Frontal cortex (tissue), 3 donors: ENCODE measurements at regions not wholly inside any gene's neighbourhood (a gene's known extent, or its start where the extent isn't known, plus 50 kb on each side); places are given as distances from the start of the nearest gene placed in this dataset.
"Not testable (repeated sequence)": the region's sequence is repeated elsewhere in the genome, so short reads cannot be mapped to it uniquely, and the experiment has no call there.

ENCODE experiments used
- DNase-seq, 2 donors: peaks; one replicate each; pipeline ENCODE4 v3.0.0; 2012; ENCODE audit warnings: low spot score in 2 of 2
- FAIRE-seq: peaks from 2 replicates; lab custom pipeline; 2012; peaks lifted over from hg19 to GRCh38; lab: Jason Lieb, UNC
- donor health status: control.
- donor health status: control.
- donor health status: control.

DNA sequence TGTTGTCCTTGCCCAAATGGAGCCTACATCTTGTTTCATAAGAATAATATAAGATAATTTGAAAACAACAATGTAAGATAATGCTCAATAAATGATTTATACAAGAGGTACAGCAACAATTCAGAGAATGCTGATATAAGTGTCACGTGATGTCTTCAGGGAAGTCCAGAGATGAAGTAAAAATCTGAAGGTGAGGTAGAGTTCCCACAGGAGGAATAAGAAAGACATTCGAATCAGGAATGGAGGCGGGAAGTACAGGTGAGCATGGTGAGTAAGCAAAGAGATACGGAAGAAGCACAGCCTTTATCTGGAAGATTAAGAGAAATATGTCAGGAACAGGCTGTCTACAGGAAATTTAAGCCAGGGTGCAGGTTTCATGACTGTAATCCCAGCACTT, 165.9 kb upstream of the MARCKS start:
- DNase-seq (no peak), FAIRE-seq (no peak)

DNA sequence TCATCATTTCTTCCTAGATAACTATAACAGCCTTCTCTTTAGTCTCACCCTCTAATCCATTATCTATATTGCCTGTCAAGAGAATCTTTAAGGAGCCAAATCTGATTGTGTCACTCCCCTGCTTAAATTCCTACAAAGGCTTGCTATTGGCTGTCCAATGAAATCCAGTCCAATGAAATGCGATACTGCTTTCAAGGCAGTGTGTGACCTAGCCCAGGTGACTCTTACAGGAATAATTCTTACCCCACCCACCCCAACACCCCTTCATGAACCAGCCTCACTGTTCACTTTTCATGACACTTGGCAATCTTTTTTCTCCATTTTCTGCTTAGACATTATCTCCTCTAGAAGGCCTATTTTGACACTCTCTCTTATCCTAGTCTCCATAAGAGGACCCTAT, 163.3 kb upstream of the MARCKS start:
- FAIRE-seq, result no peak
- DNase-seq, result no peak

DNA sequence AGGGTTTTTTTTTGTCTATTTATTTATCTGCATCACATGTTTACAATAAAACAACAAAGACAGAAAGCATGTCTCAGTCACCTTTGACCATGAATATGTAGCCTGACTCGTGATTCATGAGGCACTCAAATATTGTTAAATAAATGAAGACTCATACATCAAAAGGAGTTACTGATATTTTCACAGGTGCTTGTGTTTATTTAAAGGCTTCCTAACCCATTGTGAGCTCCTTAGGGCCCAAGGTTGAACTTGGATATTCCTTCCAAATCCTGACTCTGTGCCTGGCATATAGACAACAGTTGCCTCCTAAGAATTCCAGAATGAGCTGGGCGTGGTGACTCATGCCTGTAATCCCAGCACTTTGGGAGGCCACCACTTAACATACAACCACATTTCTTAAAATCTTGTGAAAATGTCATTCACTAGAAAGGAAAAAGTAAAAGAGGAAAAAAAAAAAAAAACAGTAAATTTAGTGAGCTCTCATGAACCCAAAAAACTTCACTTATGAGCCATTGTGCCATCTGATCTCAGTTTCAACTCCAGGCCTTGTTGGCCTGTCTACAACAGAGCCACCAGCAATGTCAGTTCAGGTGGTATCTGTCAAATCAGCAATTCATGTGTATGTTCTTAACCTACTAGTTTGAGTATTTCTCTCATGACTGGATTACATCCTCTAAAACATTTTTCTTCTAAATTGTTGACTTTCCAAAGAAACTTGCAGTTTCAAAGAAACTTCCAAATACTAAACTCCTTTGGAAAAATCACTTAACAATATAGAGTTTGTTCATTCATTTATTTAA, 162.7 kb upstream of the MARCKS start:
- FAIRE-seq, result no peak
- no peak for DNase-seq

DNA sequence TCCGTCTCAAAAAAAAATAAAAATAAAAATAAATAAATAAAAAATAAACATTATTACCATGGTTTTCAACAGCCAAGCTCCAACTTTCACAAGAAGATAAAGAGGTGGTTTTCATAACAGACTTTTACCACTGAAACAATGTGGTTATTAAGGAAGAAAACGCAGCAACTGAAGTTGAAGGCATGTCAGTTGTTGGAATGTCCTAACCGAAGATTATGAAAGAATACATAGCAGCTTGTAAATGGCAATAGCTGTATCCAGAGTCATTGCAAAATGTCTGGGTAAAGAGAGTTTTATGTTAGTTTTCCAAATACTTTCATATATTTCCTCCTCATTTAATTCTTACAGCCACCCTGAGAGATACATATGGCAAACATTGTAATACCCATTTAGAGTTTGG, 161.6 kb upstream of the MARCKS start:
- DNase-seq, result no peak
- FAIRE-seq, result no peak

DNA sequence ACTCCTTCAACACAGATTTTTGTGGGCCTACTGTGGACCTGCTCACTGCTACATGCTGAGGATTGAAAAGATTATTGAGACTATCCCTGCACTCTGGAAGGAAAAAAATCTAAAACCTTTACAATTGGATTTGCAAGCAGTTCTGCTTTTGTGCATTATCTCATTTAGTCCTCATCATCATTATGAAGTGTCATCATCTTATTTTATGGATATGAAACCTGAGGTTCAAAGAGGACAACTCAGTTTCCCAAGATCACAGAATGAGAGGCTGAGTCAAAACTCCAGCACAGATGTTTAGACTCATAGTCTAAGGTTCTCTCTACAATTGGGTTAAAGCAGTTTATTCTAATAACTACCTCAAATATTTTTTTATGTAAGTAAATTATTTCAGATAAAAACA, 160.2 kb upstream of the MARCKS start:
- no peak for FAIRE-seq
- no peak for DNase-seq

DNA sequence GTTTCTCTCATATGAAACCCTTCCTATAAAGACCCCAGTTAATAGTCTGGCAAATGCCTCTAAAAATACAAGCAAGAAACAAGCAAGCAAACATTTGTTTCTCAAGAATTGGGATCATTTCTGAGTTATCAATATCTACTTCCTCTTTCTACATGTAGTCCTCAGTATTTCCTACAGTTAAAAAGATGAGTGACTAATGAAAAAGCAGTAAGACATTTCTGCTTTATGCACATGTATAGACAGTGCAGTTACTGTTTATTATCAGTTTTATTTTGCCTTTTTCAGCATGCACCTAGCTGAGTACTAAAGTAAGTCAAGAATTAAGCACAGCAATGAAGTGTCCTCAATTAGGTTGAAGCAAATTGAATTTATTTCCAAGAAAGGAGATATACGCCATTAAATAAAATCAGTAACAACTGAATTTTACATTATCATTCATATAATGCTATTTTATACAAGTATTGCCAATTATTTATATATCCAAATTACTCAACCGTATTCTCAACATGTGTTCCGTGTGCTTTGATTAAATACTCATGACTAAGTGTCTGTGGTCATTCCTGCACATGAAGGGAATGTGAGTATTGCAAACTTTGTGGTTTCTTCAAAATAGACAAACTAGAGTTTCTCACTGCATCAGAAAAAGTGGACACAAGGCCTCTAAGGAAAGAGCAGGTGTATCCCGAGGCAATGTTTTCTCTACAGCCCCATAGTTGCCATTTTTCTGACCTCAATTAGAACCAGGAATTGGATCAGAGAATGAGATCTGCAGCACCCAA, 159.3 kb upstream of the MARCKS start:
- no peak for FAIRE-seq
- DNase-seq, result no peak

DNA sequence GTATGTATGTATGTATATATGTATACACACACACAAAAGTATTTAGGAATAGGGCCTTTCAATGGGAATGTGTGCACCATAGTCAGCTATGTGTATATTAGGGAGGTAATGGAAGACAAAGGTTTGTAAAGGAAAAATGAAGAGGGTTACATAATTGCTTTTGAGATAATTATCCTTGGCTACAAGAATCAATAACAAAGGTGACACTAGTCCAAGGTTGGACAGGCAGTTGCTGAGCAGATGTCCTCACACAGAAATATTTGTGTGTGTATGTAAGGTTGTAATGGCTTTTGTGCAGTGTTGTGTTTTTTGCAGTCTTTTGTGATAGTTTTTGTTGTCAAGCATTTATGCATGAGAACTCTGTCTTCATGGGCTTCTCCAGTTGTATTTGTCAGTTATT, 157.9 kb upstream of the MARCKS start:
- FAIRE-seq (no peak), DNase-seq (no peak)

DNA sequence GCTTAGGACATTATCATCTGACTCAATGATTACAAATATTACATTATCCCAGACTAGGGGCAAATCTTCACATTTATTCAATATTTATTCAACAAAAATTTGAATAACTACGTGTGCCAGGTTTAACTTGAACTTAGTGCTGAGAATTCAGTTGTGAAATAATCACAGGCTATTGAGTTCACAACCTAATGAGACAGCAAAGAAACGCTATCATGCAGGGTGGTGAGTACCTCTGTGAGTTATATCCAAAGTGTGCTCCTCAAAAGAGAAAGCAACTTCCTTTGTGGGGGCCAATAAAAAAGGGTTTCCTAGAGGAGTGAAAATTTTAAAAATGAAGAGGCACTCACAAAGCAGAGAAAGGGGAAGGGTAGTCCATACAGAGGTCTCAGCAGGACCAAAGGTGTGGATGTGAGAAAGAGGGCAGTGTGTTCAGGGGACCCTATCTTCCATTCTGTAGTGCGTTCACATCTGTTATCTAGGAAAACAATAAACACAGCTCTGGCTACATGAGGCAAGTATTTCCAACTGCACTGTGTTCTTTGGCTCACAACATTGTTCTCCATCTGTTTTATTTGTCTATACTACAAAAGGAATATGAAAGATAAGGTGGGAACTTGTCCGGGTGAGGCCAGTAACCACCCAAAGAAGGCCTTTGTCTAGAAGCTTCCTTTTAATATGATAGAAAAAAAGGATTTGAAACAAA, 155.4 kb upstream of the MARCKS start:
- no peak for FAIRE-seq
- no peak for DNase-seq

DNA sequence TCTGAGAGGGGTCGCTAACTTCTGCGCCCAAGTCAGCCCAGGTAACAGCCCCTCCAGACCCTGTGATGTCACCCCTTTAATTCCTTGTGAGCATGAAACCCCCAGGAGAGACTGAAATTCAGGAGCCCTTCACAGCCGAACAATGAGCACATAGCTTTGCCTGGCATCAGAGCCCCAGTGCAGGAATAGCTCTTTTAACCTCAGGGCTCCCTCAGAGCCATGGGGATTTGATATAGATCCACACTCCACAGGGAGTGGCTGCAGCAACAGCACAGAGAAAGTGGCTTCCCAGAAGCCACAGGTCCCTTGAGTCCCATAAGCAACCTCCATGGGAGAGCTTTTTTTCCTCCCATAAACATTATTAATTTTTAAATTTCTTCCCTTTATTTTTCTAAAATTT, 150.0 kb upstream of the MARCKS start:
- DNase-seq, result no peak
- no peak for FAIRE-seq

DNA sequence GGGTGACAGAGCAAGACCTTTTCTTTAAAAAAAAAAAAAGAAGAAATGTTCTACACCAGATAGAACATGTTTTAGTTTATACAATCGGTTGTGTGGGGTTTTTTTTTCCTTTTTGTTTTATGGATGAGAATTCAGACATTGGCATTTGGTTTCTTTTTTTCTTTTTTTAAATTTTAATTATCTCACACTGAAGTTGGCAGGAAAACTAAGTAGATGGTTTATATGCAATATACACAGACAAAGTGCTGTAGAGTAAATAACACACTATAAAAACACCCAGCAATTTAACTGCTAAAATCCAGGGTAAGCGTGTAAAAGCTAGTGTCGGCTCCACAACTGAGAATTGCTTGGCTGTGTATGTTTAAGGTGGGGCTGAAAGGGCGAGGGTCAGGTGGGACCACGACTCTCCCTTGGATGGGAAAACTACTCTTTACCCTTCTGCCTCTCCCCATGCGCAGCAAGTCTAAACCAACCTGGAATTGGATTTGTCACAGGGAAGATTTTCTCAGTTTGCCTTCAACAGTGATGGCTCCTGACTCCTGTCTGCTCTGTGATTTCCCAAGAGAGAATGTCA, 147.1 kb upstream of the MARCKS start:
- no peak for FAIRE-seq

DNA sequence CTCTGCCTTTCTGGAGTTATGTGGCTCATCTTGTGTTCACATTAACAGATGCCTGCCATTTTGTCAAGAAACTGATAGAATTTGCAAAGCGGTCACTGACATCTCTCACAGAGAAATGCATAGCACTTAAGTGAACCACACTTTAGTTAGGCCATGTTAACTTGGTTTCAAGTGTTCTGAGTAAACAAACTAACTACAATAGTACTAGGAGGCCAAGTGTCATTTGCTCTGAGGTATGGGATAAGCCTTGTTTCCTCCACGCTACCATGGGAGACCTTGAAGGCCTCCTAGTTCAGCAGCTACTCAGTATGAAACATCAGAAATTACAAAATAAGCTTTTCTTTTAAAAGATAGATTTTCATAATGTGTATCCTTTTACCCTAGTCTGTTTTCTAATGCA, 143.5 kb upstream of the MARCKS start:
- FAIRE-seq (no peak), DNase-seq (no peak)

More for the DNA sequence above, 147.1 kb upstream of the MARCKS start:
- DNase-seq, result no peak

DNA sequence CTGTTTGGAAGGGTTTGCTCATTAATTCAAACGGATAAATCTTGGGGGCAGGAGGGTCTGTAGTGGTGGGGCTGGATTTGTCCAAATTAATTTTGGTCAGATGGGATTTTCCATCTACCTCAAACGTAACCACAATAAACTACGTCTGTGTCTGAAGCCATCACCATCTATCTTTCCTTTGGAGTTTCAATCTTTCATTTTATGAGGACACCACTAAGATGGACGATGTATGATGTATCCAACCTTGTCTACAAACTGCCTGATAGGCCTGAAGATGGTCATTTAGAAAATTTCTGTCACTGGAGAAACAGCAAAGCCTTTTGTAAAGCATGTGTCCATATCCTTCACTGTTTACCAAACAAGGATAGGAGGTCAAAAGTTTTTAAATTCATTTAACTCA, 138.6 kb upstream of the MARCKS start:
- FAIRE-seq (no peak), DNase-seq (no peak)

DNA sequence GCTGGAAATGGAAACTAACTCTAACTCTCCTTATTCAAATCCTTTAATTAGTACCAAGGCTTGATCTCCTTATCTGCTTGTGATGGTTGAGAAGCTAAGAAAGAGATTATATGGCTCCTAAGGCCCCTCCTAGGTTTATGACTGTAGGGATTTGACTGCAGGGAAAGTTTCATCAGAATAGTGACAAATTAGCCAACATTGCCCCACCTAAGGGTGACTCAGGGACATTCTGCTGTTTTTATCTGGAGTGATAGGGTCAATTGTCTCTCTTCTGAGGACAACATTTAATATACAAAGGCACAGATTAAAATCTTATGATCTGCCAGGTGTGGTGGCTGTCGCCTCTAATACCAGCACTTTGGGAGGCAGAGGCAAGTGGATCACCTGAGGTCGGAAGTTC, 138.1 kb upstream of the MARCKS start:
- no peak for FAIRE-seq

DNA sequence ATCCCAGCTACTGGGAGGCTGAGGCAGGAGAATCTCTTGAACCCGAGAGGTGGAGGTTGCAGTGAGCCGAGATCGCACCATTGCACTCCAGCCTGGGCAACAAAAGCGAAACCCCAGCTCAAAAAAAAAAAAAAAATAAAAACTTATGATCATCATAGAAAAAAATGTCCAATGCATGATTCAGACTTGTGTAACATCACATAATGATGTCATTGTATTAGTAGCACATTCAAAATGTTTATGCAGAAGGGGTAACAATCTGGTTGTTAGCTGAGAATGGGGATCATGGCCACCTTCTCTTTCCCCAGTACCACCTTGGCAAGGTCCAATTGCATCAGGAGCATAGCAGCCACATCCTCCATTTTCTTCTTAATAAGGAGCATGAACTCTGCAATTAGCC, 137.6 kb upstream of the MARCKS start:
- DNase-seq (no peak), FAIRE-seq (no peak)

More for the DNA sequence above, 138.1 kb upstream of the MARCKS start:
- DNase-seq, result no peak

DNA sequence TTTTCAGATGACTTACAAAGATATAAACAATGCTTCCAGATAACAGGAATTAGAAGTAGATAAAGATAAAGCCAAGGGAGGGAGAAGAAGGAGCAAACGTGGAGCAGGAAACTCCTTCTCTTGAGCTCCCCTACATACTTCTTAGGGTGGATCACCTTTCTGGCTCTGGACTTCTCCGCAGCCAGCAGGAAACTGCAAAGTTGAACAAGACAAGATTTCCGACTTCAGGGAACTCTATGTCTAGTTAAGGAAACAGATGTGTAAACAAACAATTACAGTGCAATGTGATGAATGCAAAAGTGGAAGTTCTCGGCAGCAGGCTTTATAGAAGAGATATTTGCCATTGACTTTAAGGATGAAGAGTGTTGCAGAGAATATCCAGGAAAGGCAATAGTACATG, 134.0 kb upstream of the MARCKS start:
- DNase-seq (no peak), FAIRE-seq (no peak)

DNA sequence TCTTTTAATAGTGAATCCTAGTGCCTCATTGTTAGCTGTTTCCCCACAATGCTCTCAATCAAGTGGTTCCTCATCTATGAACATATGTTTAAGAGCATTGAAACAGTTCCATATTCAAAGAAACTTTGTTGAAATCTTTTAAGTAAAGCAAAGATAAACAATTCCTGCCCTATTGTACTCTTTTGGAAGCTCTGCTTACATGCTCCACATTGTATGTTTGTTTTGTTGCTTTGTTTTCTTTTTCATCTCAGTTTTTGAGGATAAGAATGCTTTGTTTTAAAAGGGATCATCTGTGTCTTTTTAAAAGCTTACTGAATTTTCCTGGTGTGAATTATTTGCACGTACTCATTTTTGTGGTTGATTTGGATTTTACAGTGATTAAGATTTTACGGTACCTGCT, 132.2 kb upstream of the MARCKS start:
- not testable (repeated sequence) for DNase-seq, FAIRE-seq

DNA sequence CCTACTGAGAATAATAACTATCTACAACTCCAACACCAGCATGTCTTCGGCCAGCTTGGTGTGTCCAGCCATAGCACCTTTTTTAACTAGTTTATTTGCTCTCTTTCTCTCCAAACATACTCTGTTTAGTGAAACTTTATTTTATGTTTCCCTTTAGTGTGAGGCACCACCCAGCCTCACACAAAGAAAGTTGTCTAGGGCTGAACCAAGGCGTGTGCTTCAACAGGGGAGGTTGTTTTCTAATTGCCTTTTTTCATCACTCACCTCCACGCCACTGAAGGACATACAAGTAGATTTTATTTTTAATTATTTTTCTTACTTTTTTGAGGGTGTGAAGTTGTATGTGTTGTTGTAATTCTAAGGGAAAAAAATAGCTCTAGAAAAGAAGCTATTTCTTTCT, 125.6 kb upstream of the MARCKS start:
- DNase-seq, result no peak
- no peak for FAIRE-seq

DNA sequence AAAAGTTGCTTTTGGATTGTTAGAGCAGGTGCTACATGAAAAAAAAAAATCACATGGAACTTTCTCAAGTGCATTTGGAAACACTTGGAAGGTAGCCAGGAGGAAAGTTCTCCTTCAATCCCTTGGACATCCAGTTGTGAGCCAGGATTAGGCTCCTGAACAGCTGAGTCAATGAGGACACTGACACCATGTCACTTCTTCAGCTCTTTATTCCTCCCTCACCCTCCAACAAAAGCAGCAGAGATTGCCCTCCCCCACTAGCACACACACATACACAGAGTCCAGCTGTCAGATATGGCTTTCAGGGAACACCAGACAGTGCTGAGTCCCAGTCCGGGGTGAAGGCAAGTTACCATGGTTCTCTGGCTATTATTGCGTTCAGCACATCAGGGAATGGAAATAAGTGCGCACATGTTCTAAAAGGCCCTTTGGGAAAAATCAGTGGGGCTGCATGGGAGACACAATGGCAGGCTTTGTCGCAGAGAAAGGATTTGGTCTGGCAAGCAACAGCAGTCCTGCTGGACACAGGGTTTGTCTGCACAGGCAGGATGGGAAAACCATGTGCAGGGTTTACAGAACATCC, 124.7 kb upstream of the MARCKS start:
- FAIRE-seq (no peak), DNase-seq (peak; percentile 18 to 22)

DNA sequence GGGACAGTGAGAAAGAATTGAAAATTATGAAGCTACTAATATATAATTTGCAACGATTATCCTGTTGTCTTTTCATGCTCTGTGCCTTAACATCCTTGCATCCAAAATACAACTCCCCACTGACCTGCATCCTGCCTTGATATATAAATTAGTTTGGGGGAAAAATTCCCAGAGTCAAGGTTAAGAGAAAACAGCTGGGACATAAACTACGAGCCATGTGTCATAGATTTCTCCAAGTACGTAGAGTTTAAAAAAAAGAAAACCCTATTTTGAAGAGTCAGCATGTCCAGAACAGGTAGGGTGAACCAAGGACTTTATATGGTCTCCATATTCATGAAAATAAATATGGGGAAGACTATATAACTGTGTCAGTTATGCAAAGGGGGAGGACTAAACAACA, 123.8 kb upstream of the MARCKS start:
- DNase-seq (no peak), FAIRE-seq (no peak)

DNA sequence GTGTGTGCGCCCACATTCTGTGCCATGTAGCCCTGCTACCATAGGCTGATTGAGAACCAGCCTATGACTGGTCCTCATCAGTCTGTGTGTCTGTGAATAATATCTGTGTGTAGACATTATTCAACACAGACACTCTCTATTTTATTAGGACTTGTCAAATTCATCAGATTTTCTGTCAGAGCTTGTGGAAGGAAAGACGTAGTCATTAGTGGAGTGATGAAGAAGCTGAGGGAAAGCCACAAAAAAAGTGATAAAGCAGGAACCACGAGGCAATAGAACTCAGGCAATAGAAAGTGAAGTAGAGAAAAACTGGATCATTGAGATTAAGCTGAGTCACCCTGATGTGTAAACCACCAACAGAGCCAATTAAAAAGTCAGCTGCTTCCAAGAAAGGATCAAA, 122.2 kb upstream of the MARCKS start:
- FAIRE-seq (no peak), DNase-seq (no peak)
